Fibroblast of villous mesenchyme (primary cell): ENCODE measurements at regions not wholly inside any gene's neighbourhood (a gene's known extent, or its start where the extent isn't known, plus 50 kb on each side); places are given as distances from the start of the nearest gene placed in this dataset.

Experiments used
- DNase-seq: peaks from one replicate; pipeline ENCODE4 v3.0.0-alpha.2; 2010; ENCODE audit warnings: low read depth
- H3K4me3 ChIP-seq: 2 replicates; pipeline ENCODE4 v1.5.1; 2011; ENCODE audit warnings: low read depth, mild to moderate bottlenecking, low read length
- CTCF ChIP-seq: IDR thresholded peaks from 2 replicates; pipeline ENCODE4 v1.5.1; 2012; ENCODE audit warnings: low read depth, mild to moderate bottlenecking, low read length; ENCODE audit not compliant: insufficient read depth

DNA sequence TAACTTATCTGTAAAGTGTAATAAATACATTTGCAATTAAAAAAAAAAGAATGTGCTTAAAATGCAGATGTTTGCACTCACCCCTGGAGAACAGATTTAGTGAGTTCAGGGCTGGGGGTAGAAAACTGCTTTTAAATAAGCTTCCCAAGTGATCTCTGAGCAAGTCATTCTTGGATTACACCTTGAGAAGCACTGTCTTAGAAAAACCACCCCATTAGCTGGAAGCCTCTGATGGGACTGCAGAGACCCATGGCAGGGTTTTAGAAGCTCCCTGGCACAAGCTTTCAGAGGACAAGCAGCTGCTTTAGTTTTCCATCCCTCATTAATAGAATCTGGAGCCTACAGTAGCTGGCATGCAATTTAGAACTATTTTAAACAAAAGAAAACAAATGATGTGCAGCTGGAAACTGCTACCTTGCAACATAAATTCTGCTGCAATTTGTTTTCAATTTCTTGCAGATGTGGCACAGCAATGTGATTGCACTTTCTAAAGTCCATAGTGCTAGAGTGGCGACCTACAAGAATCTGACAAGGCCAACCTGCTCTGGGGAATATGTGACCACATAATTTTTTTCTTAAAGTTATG is 141.5 kb downstream of the CDC42EP3 start:
- no peak overlapping the region for H3K4me3 ChIP-seq
- no peak for DNase-seq
- TF ChIP-seq CTCF: no peak

GRCh38 chr2:37532503-37532902 is 138.9 kb downstream of the CDC42EP3 start:
- DNase-seq: no peak
- TF ChIP-seq CTCF: no peak
- no peak overlapping the region for H3K4me3 ChIP-seq

DNA sequence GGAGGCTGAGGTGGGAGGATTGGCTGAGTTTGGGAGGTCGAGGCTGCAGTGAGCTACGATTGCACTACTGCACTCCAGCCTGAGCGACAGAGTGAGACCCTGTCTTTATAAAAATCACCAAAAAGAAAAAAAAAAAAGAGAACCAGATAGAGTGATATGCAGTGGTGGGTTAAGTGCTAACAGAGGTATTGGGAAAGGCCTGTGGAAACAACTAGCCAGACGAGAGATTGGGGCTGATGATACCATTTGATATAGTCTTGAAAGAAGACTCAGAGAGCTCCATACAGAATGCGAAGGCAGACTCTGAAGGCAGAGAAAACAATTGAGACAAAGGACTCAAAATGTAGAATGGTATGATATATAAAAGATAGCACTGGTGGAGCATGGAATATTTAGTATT is 134.1 kb downstream of the CDC42EP3 start:
- no peak for DNase-seq
- H3K4me3 ChIP-seq: no peak overlapping the region
- no peak for TF ChIP-seq CTCF

- no peak for DNase-seq
- no peak for TF ChIP-seq CTCF
- H3K4me3 ChIP-seq: no peak overlapping the region
Observed at GRCh38 chr2:37541516-37541915, 129.9 kb downstream of the CDC42EP3 start.

- no peak for TF ChIP-seq CTCF
- H3K4me3 ChIP-seq: no peak overlapping the region
- DNase-seq: no peak
Observed at GRCh38 chr2:37543999-37544557, 127.4 kb downstream of the CDC42EP3 start.

GRCh38 chr2:37544591-37545031 is 126.8 kb downstream of the CDC42EP3 start:
- H3K4me3 ChIP-seq: no peak overlapping the region
- no peak for TF ChIP-seq CTCF
- no peak for DNase-seq

DNA sequence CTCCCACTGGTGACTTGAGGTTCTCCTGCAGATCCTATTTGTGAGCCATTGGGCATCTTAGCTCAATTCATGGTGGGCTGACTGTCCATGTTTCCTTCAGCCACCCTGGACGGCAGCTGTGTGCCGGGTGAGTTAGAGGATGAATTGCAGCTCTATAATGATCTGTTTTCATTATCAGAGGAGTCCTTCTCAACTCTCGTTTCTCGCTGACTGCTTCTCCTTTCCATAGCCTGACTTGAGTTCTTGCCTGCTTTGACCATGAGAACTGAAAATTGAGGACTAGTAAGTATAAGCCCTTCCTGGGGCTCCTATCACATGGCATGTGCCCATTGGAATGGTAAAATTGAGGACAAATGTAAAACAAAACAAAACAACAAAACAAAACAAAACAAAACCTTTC is 121.8 kb downstream of the CDC42EP3 start:
- no peak overlapping the region for H3K4me3 ChIP-seq
- no peak for DNase-seq
- no peak for TF ChIP-seq CTCF
